ENCODE measurements at regions not wholly inside any gene's neighbourhood (a gene's known extent, or its start where the extent isn't known, plus 50 kb on each side); places are given as distances from the start of the nearest gene placed in this dataset.

GRCh38 chr10:23870651-23871610 is 338.0 kb upstream of the KIAA1217 start:
- no peaks in the 10 kb centered on the region for H3K9me3 ChIP-seq (replicated peaks; ENCODE audit: control insufficient read depth, insufficient read depth, low read length)
- no TSS peak for BruUV-seq (replicated peaks)
- ChIA-PET CTCF (no interaction called here), SMC1A (ENCODE audit: uncharacterized antibody, unreplicated experiment) (no interaction called here), POLR2A (no interaction called here), RAD21 (ENCODE audit: unreplicated experiment) (no interaction called here)
- DNase-seq (ENCODE audit: low read depth, low spot score) (no peak), FAIRE-seq (no peak), ATAC-seq (no peak)
- in situ Hi-C loops (cut with MboI) (no loop called here), intact Hi-C loops (cut with micrococcal nuclease; ENCODE audit: unreplicated experiment) (no loop called here)
- 0% methylated on average over 2 of the region's 2 CpGs for WGBS (ENCODE audit: insufficient coverage, insufficient replicate concordance, low lambda C conversion rate, missing lambda C conversion rate)
- H2AFZ ChIP-seq (ENCODE audit: control insufficient read depth, low read depth, low read length), result no peak overlapping the region
- no peak overlapping the region for H3K4me3 ChIP-seq
- H3K27ac ChIP-seq (ENCODE audit: control insufficient read depth, insufficient read depth), result no peak overlapping the region
- TF ChIP-seq CTCF (IDR thresholded peaks at IDR 0.05 in 2 of 3, conservative IDR thresholded peaks at IDR 0.05 in 1 of 3; ENCODE audit: control insufficient read depth in 2 of 3, extremely low read depth in 1 of 3, insufficient read depth in 1 of 3, low read depth in 3 of 3, low read length in 3 of 3) (no peak), NBN (IDR thresholded peaks at IDR 0.05) (no peak), CHD2 (IDR thresholded peaks at IDR 0.05; ENCODE audit: borderline replicate concordance, low read depth, low read length) (no peak), PAX8 (IDR thresholded peaks at IDR 0.05) (no peak), GATAD2B (conservative IDR thresholded peaks at IDR 0.05; ENCODE audit: low read depth) (no peak), MXI1 (IDR thresholded peaks at IDR 0.05; ENCODE audit: low read depth, low read length) (no peak), YBX1 (IDR thresholded peaks at IDR 0.05) (no peak), MEF2B (IDR thresholded peaks at IDR 0.05; ENCODE audit: partially characterized antibody, poor library complexity, severe bottlenecking) (no peak)
- TF ChIP-seq, protein P1, sequence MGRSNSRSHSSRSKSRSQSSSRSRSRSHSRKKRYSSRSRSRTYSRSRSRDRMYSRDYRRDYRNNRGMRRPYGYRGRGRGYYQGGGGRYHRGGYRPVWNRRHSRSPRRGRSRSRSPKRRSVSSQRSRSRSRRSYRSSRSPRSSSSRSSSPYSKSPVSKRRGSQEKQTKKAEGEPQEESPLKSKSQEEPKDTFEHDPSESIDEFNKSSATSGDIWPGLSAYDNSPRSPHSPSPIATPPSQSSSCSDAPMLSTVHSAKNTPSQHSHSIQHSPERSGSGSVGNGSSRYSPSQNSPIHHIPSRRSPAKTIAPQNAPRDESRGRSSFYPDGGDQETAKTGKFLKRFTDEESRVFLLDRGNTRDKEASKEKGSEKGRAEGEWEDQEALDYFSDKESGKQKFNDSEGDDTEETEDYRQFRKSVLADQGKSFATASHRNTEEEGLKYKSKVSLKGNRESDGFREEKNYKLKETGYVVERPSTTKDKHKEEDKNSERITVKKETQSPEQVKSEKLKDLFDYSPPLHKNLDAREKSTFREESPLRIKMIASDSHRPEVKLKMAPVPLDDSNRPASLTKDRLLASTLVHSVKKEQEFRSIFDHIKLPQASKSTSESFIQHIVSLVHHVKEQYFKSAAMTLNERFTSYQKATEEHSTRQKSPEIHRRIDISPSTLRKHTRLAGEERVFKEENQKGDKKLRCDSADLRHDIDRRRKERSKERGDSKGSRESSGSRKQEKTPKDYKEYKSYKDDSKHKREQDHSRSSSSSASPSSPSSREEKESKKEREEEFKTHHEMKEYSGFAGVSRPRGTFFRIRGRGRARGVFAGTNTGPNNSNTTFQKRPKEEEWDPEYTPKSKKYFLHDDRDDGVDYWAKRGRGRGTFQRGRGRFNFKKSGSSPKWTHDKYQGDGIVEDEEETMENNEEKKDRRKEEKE (IDR thresholded peaks at IDR 0.05), result no peak
- no peaks in the 10 kb centered on the region for H3K27me3 ChIP-seq (replicated peaks in 1 of 2; ENCODE audit: control insufficient read depth in 2 of 2, insufficient read depth in 2 of 2, low read length in 1 of 2)
- H3K4me1 ChIP-seq (ENCODE audit: control insufficient read depth, insufficient read depth, low read length), result no peaks in the 10 kb centered on the region
- H3K4me2 ChIP-seq (ENCODE audit: control insufficient read depth, insufficient read depth), result no peak overlapping the region
- H4K20me1 ChIP-seq (ENCODE audit: control insufficient read depth, insufficient read depth), result no peaks in the 10 kb centered on the region
- no peaks in the 10 kb centered on the region for H3K36me3 ChIP-seq (ENCODE audit: control insufficient read depth in 2 of 2, insufficient read depth in 2 of 2, low read length in 1 of 2)
- H3K79me2 ChIP-seq (ENCODE audit: control insufficient read depth, insufficient read depth, low read length), result no peaks in the 10 kb centered on the region
- H3K9ac ChIP-seq (ENCODE audit: control insufficient read depth, insufficient read depth, low read length), result no peak overlapping the region

All from GM12878 (cell line).